A549 (cell line): ENCODE measurements at regions not wholly inside any gene's neighbourhood (a gene's known extent, or its start where the extent isn't known, plus 50 kb on each side); places are given as distances from the start of the nearest gene placed in this dataset.

Experiments used
- ATAC-seq, 2 experiments: fragments of 200-7000 bp in 1 of 2; fragments of >200 bp in 1 of 2; cut with Nextera tagmentation in 1 of 2; cut with Tn5 transposase in 1 of 2; 3 replicates each; pipeline versions ENCODE4 v1.8.0 to v1.9.1; 2018 to 2020; ENCODE audit warnings: mild to moderate bottlenecking in 1 of 2, moderate library complexity in 1 of 2
- CTCF ChIA-PET: fragments of 300-600 bp; sonication (Branson Sonifier 250); formaldehyde crosslinking; extraction: SDS; loops from one replicate; lab custom pipeline; 2021; ENCODE audit warnings: antibody characterized with exemption, inconsistent platforms; lab: Yijun Ruan, JAX
- POLR2A ChIA-PET: fragments of 350-600 bp; formaldehyde crosslinking; extraction: SDS; loops from one replicate; lab custom pipeline; 2021; ENCODE audit warnings: antibody characterized with exemption, inconsistent platforms; lab: Yijun Ruan, JAX
- DNase-seq, 2 experiments: peaks; one replicate each; pipeline versions ENCODE4 v3.0.0 to v3.0.0-alpha.2; 2011 to 2016; ENCODE audit warnings: low read depth in 1 of 2, low spot score in 1 of 2
- FAIRE-seq: peaks from 2 replicates; lab custom pipeline; 2011; peaks lifted over from hg19 to GRCh38; lab: Jason Lieb, UNC
- H3K27ac ChIP-seq, 2 experiments: fragments of >200 bp; sonication (Bioruptor Twin); formaldehyde crosslinking; 3 replicates each; pipeline ENCODE4 v1.5.1; 2016 to 2017
- H3K4me1 ChIP-seq: fragments of >200 bp; sonication (Bioruptor Twin); formaldehyde crosslinking; 3 replicates; pipeline ENCODE4 v1.6.1; 2016
- H3K4me2 ChIP-seq: fragments of >200 bp; sonication (Bioruptor Twin); formaldehyde crosslinking; 3 replicates; pipeline ENCODE4 v1.6.1; 2016
- H3K4me3 ChIP-seq: fragments of >200 bp; sonication (Bioruptor Twin); formaldehyde crosslinking; 3 replicates; pipeline ENCODE4 v1.5.1; 2016
- H3K9me3 ChIP-seq: fragments of >200 bp; sonication (Bioruptor Twin); formaldehyde crosslinking; 3 replicates; pipeline ENCODE4 v1.6.1; 2016
- BHLHE40 ChIP-seq: IDR thresholded peaks from 2 replicates; pipeline ENCODE4 v1.6.1; 2012; ENCODE audit warnings: low read depth, low read length, inconsistent platforms
- CHD4 ChIP-seq: fragments of 200-600 bp; sonication (generic); IDR thresholded peaks from 2 replicates; pipeline ENCODE4 v1.6.1; 2016; ENCODE audit warnings: antibody characterized with exemption, mild to moderate bottlenecking, borderline replicate concordance
- EP300 ChIP-seq, 2 experiments: fragments of >200 bp; sonication (Bioruptor Twin); formaldehyde crosslinking; IDR thresholded peaks; 2 replicates in 1 of 2; 3 replicates in 1 of 2; pipeline ENCODE4 v1.6.1; 2016 to 2017
- ESRRA ChIP-seq: fragments of 150-350 bp; IDR thresholded peaks from 2 replicates; pipeline ENCODE4 v1.6.1; 2014; ENCODE audit warnings: mild to moderate bottlenecking, low read length, borderline replicate concordance
- FOSB ChIP-seq: fragments of 250-450 bp; sonication (Bioruptor Pico); IDR thresholded peaks from 2 replicates; pipeline ENCODE4 v1.5.0; 2020; ENCODE audit warnings: mild to moderate bottlenecking, moderate library complexity
- FOSL2 ChIP-seq, 2 experiments: fragments of 450-650 bp in 1 of 2; fragments of >200 bp in 1 of 2; sonication (Bioruptor Twin) in 1 of 2; formaldehyde crosslinking; IDR thresholded peaks; 2 replicates each; pipeline versions ENCODE4 v1.5.0 to v1.6.1; 2016 to 2020; ENCODE audit warnings: mild to moderate bottlenecking in 1 of 2, moderate library complexity in 1 of 2
- HOXA7 ChIP-seq: fragments of 250-450 bp; sonication (Bioruptor Pico); IDR thresholded peaks from 2 replicates; pipeline ENCODE4 v1.5.0; 2020; ENCODE audit warnings: mild to moderate bottlenecking, moderate library complexity
- HOXB13 ChIP-seq: fragments of 250-450 bp; sonication (Bioruptor Pico); IDR thresholded peaks from 2 replicates; pipeline ENCODE4 v1.5.0; 2020; ENCODE audit warnings: low read depth, mild to moderate bottlenecking, moderate library complexity
- KDM1A ChIP-seq: fragments of 200-600 bp; sonication (generic); IDR thresholded peaks from 2 replicates; pipeline ENCODE4 v1.6.1; 2016; ENCODE audit warnings: low read depth, mild to moderate bottlenecking
- MAZ ChIP-seq: fragments of 150-350 bp; IDR thresholded peaks from 2 replicates; pipeline ENCODE4 v1.6.1; 2014; ENCODE audit warnings: antibody characterized with exemption, low read depth, low read length, borderline replicate concordance
- NPAS2 ChIP-seq: fragments of 250-450 bp; sonication (Bioruptor Pico); IDR thresholded peaks from 2 replicates; pipeline ENCODE4 v1.8.0; 2022; ENCODE audit warnings: mild to moderate bottlenecking, moderate library complexity, borderline replicate concordance
- PHF8 ChIP-seq: fragments of 200-600 bp; sonication (generic); IDR thresholded peaks from 2 replicates; pipeline ENCODE4 v1.6.1; 2016; ENCODE audit warnings: low read depth, mild to moderate bottlenecking, antibody characterized with exemption, moderate library complexity, borderline replicate concordance
- POLR2A ChIP-seq: IDR thresholded peaks from 2 replicates; pipeline ENCODE4 v1.6.1; 2012; ENCODE audit warnings: mild to moderate bottlenecking, low read length
- POLR2AphosphoS2 ChIP-seq: conservative IDR thresholded peaks from 2 replicates; pipeline ENCODE4 v1.6.1; 2012; ENCODE audit warnings: low read length, improper control_type of control experiment, inconsistent platforms
- RFX5 ChIP-seq: fragments of 450-650 bp; IDR thresholded peaks from 2 replicates; pipeline ENCODE4 v1.7.1; 2014; ENCODE audit warnings: antibody characterized with exemption, mild to moderate bottlenecking, moderate library complexity
- TFCP2L1 ChIP-seq: fragments of 250-450 bp; sonication (Bioruptor Pico); IDR thresholded peaks from 2 replicates; pipeline ENCODE4 v1.5.0; 2021; ENCODE audit warnings: mild to moderate bottlenecking
- ZNF302 ChIP-seq: fragments of 250-450 bp; sonication (Bioruptor Pico); IDR thresholded peaks from 2 replicates; pipeline ENCODE4 v1.9.0; 2021; ENCODE audit warnings: inconsistent platforms, mild to moderate bottlenecking, moderate library complexity
- WGBS: methylation state at CpG from one replicate; pipeline ENCODE4 v1.1.6; 2017; ENCODE audit errors: missing lambda C conversion rate; 5-methylcytosine and 5-hydroxymethylcytosine counted together
- TF ChIP-seq, protein P1 (sequence below): IDR thresholded peaks from 2 replicates; pipeline ENCODE4 v1.6.1; 2012
- TF ChIP-seq, protein P2 (sequence below): IDR thresholded peaks from 2 replicates; pipeline ENCODE4 v1.6.1; 2012; ENCODE audit warnings: low read depth, borderline replicate concordance
- TF ChIP-seq, protein P3 (sequence below): IDR thresholded peaks from 2 replicates; pipeline ENCODE4 v1.6.1; 2012
- TF ChIP-seq, protein P4 (sequence below): fragments of 450-650 bp; IDR thresholded peaks from 2 replicates; pipeline ENCODE4 v1.6.1; 2014; ENCODE audit warnings: antibody characterized with exemption
- TF ChIP-seq, protein P5 (sequence below): fragments of 150-350 bp; IDR thresholded peaks from 2 replicates; pipeline ENCODE4 v1.6.1; 2014; ENCODE audit warnings: low read depth, mild to moderate bottlenecking, low read length
- TF ChIP-seq, protein P6 (sequence below): fragments of >200 bp; sonication (Bioruptor Twin); formaldehyde crosslinking; IDR thresholded peaks from 3 replicates; pipeline ENCODE4 v1.5.1; 2016
- TF ChIP-seq, protein P7 (sequence below): fragments of >200 bp; sonication (Bioruptor Twin); formaldehyde crosslinking; IDR thresholded peaks from 2 replicates; pipeline ENCODE4 v1.6.1; 2016

DNA sequence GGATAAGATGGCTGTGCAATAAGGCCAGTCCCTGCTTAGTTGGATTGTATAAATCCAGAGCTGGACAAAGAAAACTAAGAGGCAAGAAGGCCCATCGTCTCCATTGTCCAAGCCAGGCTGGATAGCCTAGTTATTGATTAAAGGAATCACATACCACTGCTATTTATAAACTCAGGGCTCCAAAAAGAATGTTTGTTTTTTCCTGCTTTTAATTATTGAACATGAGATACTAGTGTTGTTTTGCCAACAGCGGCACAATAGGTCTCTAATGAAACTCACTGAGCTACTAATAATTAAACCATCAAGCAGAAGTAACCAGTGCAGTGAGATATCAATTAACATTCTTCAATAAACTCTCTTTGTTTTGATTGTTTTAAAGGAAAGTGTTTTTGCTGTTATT lies 259.7 kb downstream of the INSC start:
- 9% methylated on average over 2 of the region's 2 CpGs for WGBS
- no peak overlapping the region for H3K4me2 ChIP-seq
- ChIA-PET CTCF (no interaction called here), POLR2A (no interaction called here)
- no peak for ATAC-seq
- H3K4me1 ChIP-seq: no peaks in the 10 kb centered on the region
- no peaks in the 10 kb centered on the region for H3K9me3 ChIP-seq
- FAIRE-seq: no peak
- TF ChIP-seq EP300 (IDR thresholded peaks at IDR 0.05) (no peak), BHLHE40 (no peak)
- TF ChIP-seq, protein P1, sequence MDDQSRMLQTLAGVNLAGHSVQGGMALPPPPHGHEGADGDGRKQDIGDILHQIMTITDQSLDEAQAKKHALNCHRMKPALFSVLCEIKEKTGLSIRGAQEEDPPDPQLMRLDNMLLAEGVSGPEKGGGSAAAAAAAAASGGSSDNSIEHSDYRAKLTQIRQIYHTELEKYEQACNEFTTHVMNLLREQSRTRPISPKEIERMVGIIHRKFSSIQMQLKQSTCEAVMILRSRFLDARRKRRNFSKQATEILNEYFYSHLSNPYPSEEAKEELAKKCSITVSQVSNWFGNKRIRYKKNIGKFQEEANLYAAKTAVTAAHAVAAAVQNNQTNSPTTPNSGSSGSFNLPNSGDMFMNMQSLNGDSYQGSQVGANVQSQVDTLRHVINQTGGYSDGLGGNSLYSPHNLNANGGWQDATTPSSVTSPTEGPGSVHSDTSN: no peak
- H3K4me3 ChIP-seq: no peak overlapping the region
- H3K27ac ChIP-seq: no peak overlapping the region
- no peak for DNase-seq

DNA sequence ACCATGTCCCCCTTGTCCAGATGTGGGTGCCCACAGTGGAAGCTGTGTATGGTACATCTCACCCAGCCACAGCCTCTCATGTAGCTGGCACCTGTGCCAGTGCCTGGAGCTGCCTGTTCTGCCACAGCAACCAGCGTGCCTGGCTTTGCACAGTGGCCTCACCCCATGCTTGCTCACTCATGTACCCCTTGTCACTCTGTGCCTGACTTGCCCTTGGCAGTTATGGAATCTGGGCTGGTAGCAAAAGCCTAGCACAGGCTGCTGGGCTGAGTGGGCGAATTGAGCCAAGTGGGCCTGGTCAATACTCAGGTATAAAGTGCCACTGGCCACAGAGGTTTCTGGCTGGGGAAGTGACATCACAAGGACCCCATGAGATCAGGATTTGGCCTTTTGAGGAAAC lies 264.2 kb downstream of the INSC start:
- no peak for ATAC-seq
- Histone ChIP-seq H3K4me3 (no peak overlapping the region), H3K4me2 (no peak overlapping the region), H3K27ac (no peak overlapping the region), H3K9me3 (no peaks in the 10 kb centered on the region), H3K4me1 (no peaks in the 10 kb centered on the region)
- no peak for TF ChIP-seq TFCP2L1 (CRISPR knock-in tag)
- TF ChIP-seq EP300 (IDR thresholded peaks at IDR 0.05): no peak
- no peak for TF ChIP-seq NPAS2
- TF ChIP-seq MAZ: no peak
- TF ChIP-seq, protein P2, sequence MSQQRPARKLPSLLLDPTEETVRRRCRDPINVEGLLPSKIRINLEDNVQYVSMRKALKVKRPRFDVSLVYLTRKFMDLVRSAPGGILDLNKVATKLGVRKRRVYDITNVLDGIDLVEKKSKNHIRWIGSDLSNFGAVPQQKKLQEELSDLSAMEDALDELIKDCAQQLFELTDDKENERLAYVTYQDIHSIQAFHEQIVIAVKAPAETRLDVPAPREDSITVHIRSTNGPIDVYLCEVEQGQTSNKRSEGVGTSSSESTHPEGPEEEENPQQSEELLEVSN: no peak
- TF ChIP-seq KDM1A: no peak
- no peak for TF ChIP-seq PHF8
- no peak for TF ChIP-seq HOXA7 (CRISPR knock-in tag)
- TF ChIP-seq, protein P3, sequence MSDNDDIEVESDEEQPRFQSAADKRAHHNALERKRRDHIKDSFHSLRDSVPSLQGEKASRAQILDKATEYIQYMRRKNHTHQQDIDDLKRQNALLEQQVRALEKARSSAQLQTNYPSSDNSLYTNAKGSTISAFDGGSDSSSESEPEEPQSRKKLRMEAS: no peak
- no peak for TF ChIP-seq ZNF302
- TF ChIP-seq FOSL2 (IDR thresholded peaks at IDR 0.05): no peak
- TF ChIP-seq FOSL2 (CRISPR knock-in tag; IDR thresholded peaks at IDR 0.05): no peak
- TF ChIP-seq CHD4: no peak
- TF ChIP-seq RFX5: no peak
- TF ChIP-seq POLR2A: no peak
- no peak for TF ChIP-seq POLR2AphosphoS2
- TF ChIP-seq, protein P4, sequence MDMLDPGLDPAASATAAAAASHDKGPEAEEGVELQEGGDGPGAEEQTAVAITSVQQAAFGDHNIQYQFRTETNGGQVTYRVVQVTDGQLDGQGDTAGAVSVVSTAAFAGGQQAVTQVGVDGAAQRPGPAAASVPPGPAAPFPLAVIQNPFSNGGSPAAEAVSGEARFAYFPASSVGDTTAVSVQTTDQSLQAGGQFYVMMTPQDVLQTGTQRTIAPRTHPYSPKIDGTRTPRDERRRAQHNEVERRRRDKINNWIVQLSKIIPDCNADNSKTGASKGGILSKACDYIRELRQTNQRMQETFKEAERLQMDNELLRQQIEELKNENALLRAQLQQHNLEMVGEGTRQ: no peak
- TF ChIP-seq ESRRA: no peak
- TF ChIP-seq, protein P5, sequence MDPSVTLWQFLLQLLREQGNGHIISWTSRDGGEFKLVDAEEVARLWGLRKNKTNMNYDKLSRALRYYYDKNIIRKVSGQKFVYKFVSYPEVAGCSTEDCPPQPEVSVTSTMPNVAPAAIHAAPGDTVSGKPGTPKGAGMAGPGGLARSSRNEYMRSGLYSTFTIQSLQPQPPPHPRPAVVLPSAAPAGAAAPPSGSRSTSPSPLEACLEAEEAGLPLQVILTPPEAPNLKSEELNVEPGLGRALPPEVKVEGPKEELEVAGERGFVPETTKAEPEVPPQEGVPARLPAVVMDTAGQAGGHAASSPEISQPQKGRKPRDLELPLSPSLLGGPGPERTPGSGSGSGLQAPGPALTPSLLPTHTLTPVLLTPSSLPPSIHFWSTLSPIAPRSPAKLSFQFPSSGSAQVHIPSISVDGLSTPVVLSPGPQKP: no peak
- no peak for TF ChIP-seq HOXB13 (CRISPR knock-in tag)
- CTCF ChIA-PET: no interaction called here
- 0% methylated on average over 2 of the region's 2 CpGs for whole genome bisulfite sequencing
- no peak for DNase-seq
- POLR2A ChIA-PET: no interaction called here
- FAIRE-seq: no peak

DNA sequence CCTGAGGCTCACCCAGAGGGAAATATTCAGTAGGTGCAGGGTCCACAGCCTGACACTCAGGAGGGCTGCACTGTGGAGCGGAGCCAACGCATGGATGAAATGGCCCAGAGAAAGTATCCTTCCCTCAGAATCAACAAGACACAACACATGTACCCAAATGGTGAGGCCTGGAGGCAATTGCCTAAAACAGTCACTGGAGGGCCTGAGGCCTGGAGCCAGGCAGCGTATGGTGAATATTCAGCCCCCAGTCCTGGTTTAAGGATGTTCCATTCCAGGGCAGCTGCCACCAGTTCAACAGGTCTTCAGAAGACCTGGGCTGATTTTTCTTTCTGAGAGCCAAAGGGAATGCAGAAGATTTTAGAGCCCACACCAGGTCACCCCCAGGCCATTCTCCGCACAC lies 264.8 kb downstream of the INSC start:
- H3K4me2 ChIP-seq: no peak overlapping the region
- POLR2A ChIA-PET: no interaction called here
- no peak for TF ChIP-seq POLR2A
- TF ChIP-seq BHLHE40: no peak
- TF ChIP-seq FOSB (CRISPR knock-in tag): no peak
- TF ChIP-seq MAZ: no peak
- TF ChIP-seq, protein P6, sequence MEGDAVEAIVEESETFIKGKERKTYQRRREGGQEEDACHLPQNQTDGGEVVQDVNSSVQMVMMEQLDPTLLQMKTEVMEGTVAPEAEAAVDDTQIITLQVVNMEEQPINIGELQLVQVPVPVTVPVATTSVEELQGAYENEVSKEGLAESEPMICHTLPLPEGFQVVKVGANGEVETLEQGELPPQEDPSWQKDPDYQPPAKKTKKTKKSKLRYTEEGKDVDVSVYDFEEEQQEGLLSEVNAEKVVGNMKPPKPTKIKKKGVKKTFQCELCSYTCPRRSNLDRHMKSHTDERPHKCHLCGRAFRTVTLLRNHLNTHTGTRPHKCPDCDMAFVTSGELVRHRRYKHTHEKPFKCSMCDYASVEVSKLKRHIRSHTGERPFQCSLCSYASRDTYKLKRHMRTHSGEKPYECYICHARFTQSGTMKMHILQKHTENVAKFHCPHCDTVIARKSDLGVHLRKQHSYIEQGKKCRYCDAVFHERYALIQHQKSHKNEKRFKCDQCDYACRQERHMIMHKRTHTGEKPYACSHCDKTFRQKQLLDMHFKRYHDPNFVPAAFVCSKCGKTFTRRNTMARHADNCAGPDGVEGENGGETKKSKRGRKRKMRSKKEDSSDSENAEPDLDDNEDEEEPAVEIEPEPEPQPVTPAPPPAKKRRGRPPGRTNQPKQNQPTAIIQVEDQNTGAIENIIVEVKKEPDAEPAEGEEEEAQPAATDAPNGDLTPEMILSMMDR: no peak
- TF ChIP-seq, protein P7, sequence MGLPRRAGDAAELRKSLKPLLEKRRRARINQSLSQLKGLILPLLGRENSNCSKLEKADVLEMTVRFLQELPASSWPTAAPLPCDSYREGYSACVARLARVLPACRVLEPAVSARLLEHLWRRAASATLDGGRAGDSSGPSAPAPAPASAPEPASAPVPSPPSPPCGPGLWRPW: no peak
- TF ChIP-seq NPAS2: no peak
- H3K4me3 ChIP-seq: no peak overlapping the region
- CTCF ChIA-PET: no interaction called here
- H3K4me1 ChIP-seq: no peaks in the 10 kb centered on the region
- 65% methylated on average over 4 of the region's 4 CpGs for WGBS
- no peak for DNase-seq
- H3K27ac ChIP-seq: no peak overlapping the region
- no peak for ATAC-seq
- no peak for FAIRE-seq
- H3K9me3 ChIP-seq: no peaks in the 10 kb centered on the region
